Suprapubic skin (tissue), 4 donors: ENCODE measurements at regions not wholly inside any gene's neighbourhood (a gene's known extent, or its start where the extent isn't known, plus 50 kb on each side); places are given as distances from the start of the nearest gene placed in this dataset.
A peak's percentile ranks its signal among the peaks of the same experiment; 100 is the strongest.

ENCODE experiments used
- DNase-seq, 2 donors: peaks; one replicate each; pipeline ENCODE4 v3.0.0-alpha.2; 2019; ENCODE audit warnings: low spot score in 2 of 2
- H3K27ac ChIP-seq: fragments of 200-600 bp; sonication (generic); one replicate; pipeline ENCODE4 v1.5.1; 2019
- H3K27me3 ChIP-seq: fragments of 200-600 bp; sonication (generic); one replicate; pipeline ENCODE4 v1.5.1; 2019
- H3K36me3 ChIP-seq: fragments of 200-600 bp; sonication (generic); one replicate; pipeline ENCODE4 v1.5.1; 2019
- H3K4me1 ChIP-seq: fragments of 200-600 bp; sonication (generic); one replicate; pipeline ENCODE4 v1.5.1; 2019
- H3K4me3 ChIP-seq: fragments of 200-600 bp; sonication (generic); one replicate; pipeline ENCODE4 v1.5.1; 2019; ENCODE audit warnings: mild to moderate bottlenecking
- H3K9me3 ChIP-seq: fragments of 200-600 bp; sonication (generic); one replicate; pipeline ENCODE4 v1.5.1; 2019
- CTCF ChIP-seq, 2 donors: fragments of 200-600 bp in 1 of 2; fragments of 450-650 bp in 1 of 2; sonication (generic) in 1 of 2; IDR thresholded peaks; one replicate each; pipeline ENCODE4 v1.5.1; 2016 to 2019; ENCODE audit warnings: antibody characterized with exemption in 2 of 2, mild to moderate bottlenecking in 1 of 2, moderate library complexity in 1 of 2
- EP300 ChIP-seq: sonication (generic); formaldehyde crosslinking; IDR thresholded peaks from one replicate; pipeline ENCODE4 v1.6.1; 2017; ENCODE audit warnings: antibody characterized with exemption
- POLR2A ChIP-seq, 2 donors: fragments of 450-650 bp; IDR thresholded peaks; one replicate each; pipeline ENCODE4 v1.6.1; 2017; ENCODE audit warnings: antibody characterized with exemption in 2 of 2, mild to moderate bottlenecking in 2 of 2, moderate library complexity in 2 of 2
- POLR2AphosphoS5 ChIP-seq, 3 donors: sonication (generic); formaldehyde crosslinking; IDR thresholded peaks; one replicate each; pipeline ENCODE4 v1.6.1; 2017; ENCODE audit warnings: antibody characterized with exemption in 3 of 3
- WGBS: methylation state at CpG from one replicate; pipeline ENCODE4 v1.1.5; 2018; 5-methylcytosine and 5-hydroxymethylcytosine counted together

GRCh38 chr1:221192055-221192454 is 312.8 kb downstream of the HLX start:
- Histone ChIP-seq H3K27me3 (no peaks in the 10 kb centered on the region), H3K9me3 (peaks cover 7% of the 10 kb centered on the region), H3K36me3 (no peaks in the 10 kb centered on the region), H3K27ac (no peak overlapping the region), H3K4me3 (no peak overlapping the region), H3K4me1 (no peaks in the 10 kb centered on the region)
- 48% methylated on average over 1 of the region's 1 CpG for WGBS
- TF ChIP-seq POLR2AphosphoS5 (IDR thresholded peaks at IDR 0.05) = no peak
- TF ChIP-seq EP300 = no peak
- no peak for TF ChIP-seq CTCF (IDR thresholded peaks at IDR 0.05)
- TF ChIP-seq POLR2A (IDR thresholded peaks at IDR 0.05) = no peak
- DNase-seq = no peak

DNA sequence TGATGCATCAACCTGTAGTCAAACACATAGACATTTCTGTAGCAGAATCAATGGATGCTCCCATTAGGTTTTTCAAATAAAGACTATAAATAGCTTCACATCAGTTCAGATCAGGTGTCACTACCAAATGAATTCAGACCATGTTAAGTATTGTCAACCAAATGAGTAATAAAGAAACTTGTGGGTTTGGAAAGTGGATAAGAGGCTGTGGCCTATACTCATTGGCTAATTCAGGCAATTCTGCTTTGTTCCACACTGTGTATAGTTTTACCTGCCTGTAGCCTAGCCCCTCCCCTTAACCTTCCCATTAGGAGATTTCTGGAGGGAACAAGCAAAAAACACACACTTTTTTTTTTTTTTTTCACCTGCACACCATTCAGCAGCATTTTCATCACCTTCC is 321.2 kb downstream of the HLX start:
- Histone ChIP-seq H3K36me3 (no peaks in the 10 kb centered on the region), H3K4me3 (no peak overlapping the region), H3K27ac (no peak overlapping the region), H3K4me1 (peaks cover 8% of the 10 kb centered on the region), H3K27me3 (no peaks in the 10 kb centered on the region), H3K9me3 (peaks cover 8% of the 10 kb centered on the region)
- TF ChIP-seq POLR2AphosphoS5 (IDR thresholded peaks at IDR 0.05) (no peak), CTCF (IDR thresholded peaks at IDR 0.05) (no peak), POLR2A (IDR thresholded peaks at IDR 0.05) (no peak), EP300 (no peak)
- DNase-seq = no peak

DNA sequence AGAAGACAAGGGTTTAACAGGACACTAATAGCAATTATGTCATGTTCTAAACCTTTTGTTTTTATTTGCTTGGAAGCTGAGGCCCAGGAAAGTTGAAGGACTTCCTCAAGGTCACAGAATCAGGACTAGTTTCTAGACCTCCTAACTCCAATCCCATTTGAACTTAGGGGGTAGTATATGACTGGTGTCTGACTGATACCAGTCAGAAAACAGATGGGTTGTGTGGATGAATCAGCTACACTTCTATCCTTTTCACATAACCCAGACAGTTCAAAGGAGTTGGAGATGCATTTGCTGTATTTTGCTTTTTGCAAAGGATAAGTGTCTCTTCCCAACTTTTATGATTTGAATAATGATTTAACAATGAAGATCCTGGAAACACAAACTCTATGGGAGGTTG is 322.5 kb downstream of the HLX start:
- no peaks in the 10 kb centered on the region for H3K27me3 ChIP-seq
- H3K27ac ChIP-seq = no peak overlapping the region
- no peak overlapping the region for H3K4me3 ChIP-seq
- no peaks in the 10 kb centered on the region for H3K36me3 ChIP-seq
- DNase-seq = no peak
- no peak for TF ChIP-seq POLR2A (IDR thresholded peaks at IDR 0.05)
- TF ChIP-seq EP300 = no peak
- TF ChIP-seq POLR2AphosphoS5 (IDR thresholded peaks at IDR 0.05) = no peak
- TF ChIP-seq CTCF (IDR thresholded peaks at IDR 0.05) = no peak
- peaks cover 4% of the 10 kb centered on the region for H3K9me3 ChIP-seq
- H3K4me1 ChIP-seq = peaks cover 8% of the 10 kb centered on the region

DNA sequence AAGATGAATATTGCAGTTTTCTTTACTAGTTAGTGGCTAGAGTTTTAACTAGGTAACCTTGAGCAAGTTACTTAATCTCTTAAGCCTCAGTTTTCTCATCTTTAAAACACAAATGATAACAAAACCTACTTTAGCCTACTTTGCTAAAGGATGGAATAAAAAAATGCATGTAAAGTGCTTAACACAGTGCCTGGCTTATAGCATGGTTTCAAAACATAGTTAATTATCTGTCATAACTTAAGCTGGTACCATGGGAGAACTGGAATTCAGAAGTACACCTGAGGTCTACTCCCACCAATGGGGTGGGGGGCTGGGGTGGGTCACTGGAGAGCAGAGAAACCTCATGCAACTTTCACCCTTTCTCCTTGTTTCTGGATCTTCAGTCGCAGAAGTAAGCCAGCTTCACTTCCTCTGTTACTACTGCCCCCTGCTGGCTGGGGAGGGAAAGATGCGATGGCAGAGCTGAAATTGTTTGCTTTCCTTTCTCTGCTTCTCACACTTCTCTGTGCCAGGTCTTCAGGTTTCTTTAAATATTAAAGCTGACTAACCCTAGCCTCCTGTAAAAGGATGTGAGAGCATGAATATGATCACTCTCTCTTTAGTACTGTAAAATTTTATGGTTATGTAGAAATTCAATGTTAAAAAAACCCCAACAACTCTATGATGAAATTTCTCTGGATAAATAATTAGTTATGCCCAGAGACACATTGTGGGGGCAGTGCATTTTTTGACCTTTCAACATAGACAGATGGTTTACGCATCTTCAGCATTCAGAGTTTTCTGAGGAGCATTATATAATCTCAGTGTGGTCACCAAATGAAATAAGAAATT is 324.2 kb downstream of the HLX start:
- no peaks in the 10 kb centered on the region for H3K9me3 ChIP-seq
- TF ChIP-seq EP300 (no peak), POLR2AphosphoS5 (IDR thresholded peaks at IDR 0.05) (no peak), POLR2A (IDR thresholded peaks at IDR 0.05) (no peak), CTCF (IDR thresholded peaks at IDR 0.05) (peak; percentile 53 to 72)
- peak in 1 of 2 donors; percentile 83 for DNase-seq
- H3K36me3 ChIP-seq = no peaks in the 10 kb centered on the region
- peaks cover 8% of the 10 kb centered on the region for H3K4me1 ChIP-seq
- H3K27ac ChIP-seq = no peak overlapping the region
- 24% methylated on average over 3 of the region's 3 CpGs for WGBS
- H3K27me3 ChIP-seq = no peaks in the 10 kb centered on the region
- H3K4me3 ChIP-seq = no peak overlapping the region

DNA sequence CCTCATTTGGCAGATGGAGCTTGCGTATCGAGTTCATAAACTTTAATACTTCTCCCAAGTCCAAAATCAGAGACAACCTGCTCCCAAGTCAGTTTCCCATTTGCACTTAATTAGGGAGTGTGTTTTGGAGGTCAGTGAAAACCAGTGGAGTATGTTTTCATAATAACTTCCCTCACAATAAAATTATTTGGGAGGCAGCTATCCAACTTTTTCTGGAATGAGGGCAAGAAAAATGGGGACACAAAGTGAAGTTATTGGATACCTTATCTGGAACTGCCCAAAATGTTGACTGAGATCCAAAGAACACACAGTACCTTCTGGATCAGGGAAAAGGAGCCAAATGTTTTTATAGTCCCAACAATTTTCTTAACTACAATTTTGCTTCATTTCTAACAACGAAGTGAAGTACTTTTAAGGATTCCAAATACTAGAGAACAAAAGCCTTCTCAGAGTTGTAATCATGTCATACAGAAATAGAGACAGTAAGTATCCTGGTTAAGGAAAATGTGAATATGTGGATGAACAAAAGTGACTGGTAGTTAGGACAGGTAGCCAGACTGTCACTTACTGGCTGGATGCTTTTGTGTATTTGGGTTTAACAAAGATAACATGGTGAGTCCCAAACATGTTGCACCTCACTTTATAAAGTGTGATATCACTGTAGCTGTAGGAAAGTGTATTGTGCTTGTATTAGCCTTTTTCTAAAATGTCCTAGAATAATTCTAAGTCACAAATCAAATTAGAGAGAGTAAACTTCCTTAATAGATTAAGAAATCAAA is 325.0 kb downstream of the HLX start:
- TF ChIP-seq CTCF (IDR thresholded peaks at IDR 0.05) (no peak), EP300 (no peak), POLR2AphosphoS5 (IDR thresholded peaks at IDR 0.05) (no peak), POLR2A (IDR thresholded peaks at IDR 0.05) (no peak)

More for the DNA sequence above, 325.0 kb downstream of the HLX start:
- Histone ChIP-seq H3K4me1 (peaks cover 8% of the 10 kb centered on the region), H3K4me3 (no peak overlapping the region), H3K27me3 (no peaks in the 10 kb centered on the region), H3K27ac (peak overlapping the region; percentile 8), H3K36me3 (no peaks in the 10 kb centered on the region), H3K9me3 (no peaks in the 10 kb centered on the region)
- DNase-seq = no peak
- WGBS = 62% methylated on average over 3 of the region's 3 CpGs
